B cell (primary cell): ENCODE measurements at regions not wholly inside any gene's neighbourhood (a gene's known extent, or its start where the extent isn't known, plus 50 kb on each side); places are given as distances from the start of the nearest gene placed in this dataset.

Experiments used
- ATAC-seq: fragments of 200-7000 bp; cut with Tn5 transposase; one replicate; pipeline ENCODE4 v1.10.0; 2021; ENCODE audit warnings: low read depth, mild to moderate bottlenecking, moderate number of reproducible peaks, moderate library complexity
- CTCF ChIA-PET: fragments of 350-600 bp; sonication (Branson Sonifier 250); formaldehyde crosslinking; loops from one replicate; lab custom pipeline; 2021; ENCODE audit warnings: antibody characterized with exemption, inconsistent platforms; lab: Charles Lee
- POLR2A ChIA-PET: fragments of 350-600 bp; sonication (Branson Sonifier 250); formaldehyde crosslinking; loops from one replicate; lab custom pipeline; 2021; ENCODE audit warnings: antibody characterized with exemption; lab: Charles Lee
- DNase-seq: peaks from one replicate; pipeline ENCODE4 v3.0.0; 2013
- H2AFZ ChIP-seq: 2 replicates; pipeline ENCODE4 v1.6.1; 2012; ENCODE audit warnings: mild to moderate bottlenecking, low read depth, low read length; ENCODE audit not compliant: insufficient read depth, poor library complexity, severe bottlenecking
- H3K27ac ChIP-seq, 2 donors: 1 replicate in 1 of 2; 2 replicates in 1 of 2; pipeline ENCODE4 v1.5.1; 2012 to 2013; ENCODE audit warnings: low read length in 2 of 2, mild to moderate bottlenecking in 2 of 2, moderate library complexity in 1 of 2
- H3K27me3 ChIP-seq, 4 experiments: fragments of 200-600 bp in 1 of 4; sonication (generic) in 1 of 4; replicated peaks in 1 of 4; 1 replicate in 2 of 4; 2 replicates in 2 of 4; pipeline versions ENCODE4 v1.6.1 to v1.7.0; 2013 to 2016; ENCODE audit warnings: low read length in 3 of 4, mild to moderate bottlenecking in 2 of 4, mixed read lengths in 1 of 4, moderate library complexity in 1 of 4; ENCODE audit not compliant: insufficient read depth in 4 of 4, control insufficient read depth in 3 of 4; ENCODE audit errors: control extremely low read depth in 1 of 4
- H3K36me3 ChIP-seq, 2 experiments: replicated peaks in 1 of 2; 1 replicate in 1 of 2; 2 replicates in 1 of 2; pipeline versions ENCODE4 v1.6.1 to v1.7.1; 2013; ENCODE audit warnings: low read length in 1 of 2; ENCODE audit not compliant: insufficient read depth in 2 of 2, control insufficient read depth in 1 of 2; ENCODE audit errors: control extremely low read depth in 1 of 2, extremely low read depth in 1 of 2
- H3K4me1 ChIP-seq, 2 donors: fragments of 200-600 bp in 1 of 2; sonication (generic) in 1 of 2; 1 replicate in 1 of 2; 2 replicates in 1 of 2; pipeline versions ENCODE4 v1.5.1 to v1.6.1; 2013 to 2017; ENCODE audit warnings: low read length in 2 of 2; ENCODE audit not compliant: control insufficient read depth in 2 of 2, insufficient read depth in 2 of 2
- H3K4me2 ChIP-seq: replicated peaks from 2 replicates; pipeline ENCODE3; 2012; ENCODE audit warnings: mild to moderate bottlenecking, low read depth, low read length; ENCODE audit not compliant: poor library complexity, severe bottlenecking
- H3K4me3 ChIP-seq, 5 experiments: fragments of 200-600 bp in 1 of 5; sonication (generic) in 1 of 5; 1 replicate in 3 of 5; 2 replicates in 2 of 5; pipeline versions ENCODE4 v1.5.1 to v1.7.0; 2011 to 2016; ENCODE audit warnings: low read length in 4 of 5, mild to moderate bottlenecking in 4 of 5, low read depth in 2 of 5, control low read depth in 1 of 5, moderate library complexity in 1 of 5; ENCODE audit not compliant: insufficient read depth in 1 of 5; ENCODE audit errors: control extremely low read depth in 1 of 5, extremely low read depth in 1 of 5
- H3K79me2 ChIP-seq: fragments of 200-600 bp; sonication (generic); one replicate; pipeline ENCODE4 v1.6.0; 2016; ENCODE audit warnings: low read length; ENCODE audit not compliant: control insufficient read depth, insufficient read depth
- H3K9ac ChIP-seq: fragments of 200-600 bp; sonication (generic); 2 replicates; pipeline ENCODE4 v1.6.1; 2017; ENCODE audit warnings: mild to moderate bottlenecking, low read length, moderate library complexity
- H3K9me3 ChIP-seq, 3 donors: one replicate each; pipeline versions ENCODE4 v1.6.1 to v1.7.1; 2013; ENCODE audit warnings: low read length in 2 of 3; ENCODE audit not compliant: control insufficient read depth in 2 of 3, insufficient read depth in 1 of 3; ENCODE audit errors: control extremely low read depth in 1 of 3
- H4K20me1 ChIP-seq: 2 replicates; pipeline ENCODE4 v1.6.0; 2012; ENCODE audit warnings: mild to moderate bottlenecking, low read length; ENCODE audit not compliant: insufficient read depth, control insufficient read depth, poor library complexity, severe bottlenecking
- H3K27ac Mint-ChIP-seq: one replicate; pipeline ENCODE4 v1.8.0; 2021; ENCODE audit warnings: mixed read lengths
- H3K27me3 Mint-ChIP-seq: one replicate; pipeline ENCODE4 v1.8.0; 2021; ENCODE audit warnings: mixed read lengths
- H3K4me1 Mint-ChIP-seq: one replicate; pipeline ENCODE4 v1.8.0; 2021; ENCODE audit warnings: mixed read lengths
- H3K4me3 Mint-ChIP-seq: one replicate; pipeline ENCODE4 v1.8.0; 2021; ENCODE audit warnings: mixed read lengths
- H3K9me3 Mint-ChIP-seq: one replicate; pipeline ENCODE4 v1.8.0; 2022; ENCODE audit warnings: mixed read lengths; ENCODE audit not compliant: insufficient read depth
- CTCF ChIP-seq: fragments of 200-600 bp; IDR thresholded peaks from one replicate; pipeline ENCODE4 v1.8.0; 2022; ENCODE audit warnings: antibody characterized with exemption, mild to moderate bottlenecking
- EZH2 ChIP-seq: IDR thresholded peaks from 2 replicates; pipeline ENCODE4 v1.6.1; 2012; ENCODE audit warnings: borderline replicate concordance, low read depth, mild to moderate bottlenecking, moderate library complexity, low read length; ENCODE audit not compliant: insufficient read depth, poor library complexity, severe bottlenecking
- WGBS: methylation state at CpG from one replicate; pipeline ENCODE4 v1.1.5; 2013; ENCODE audit warnings: missing lambda C conversion rate; ENCODE audit not compliant: insufficient coverage; 5-methylcytosine and 5-hydroxymethylcytosine counted together
- intact Hi-C: fragments of 100-400 bp; cut with micrococcal nuclease; formaldehyde crosslinking; loops from one replicate; pipeline ENCODE4 v1.10.0; 2022

- no peak for ATAC-seq
These were observed 353.7 kb downstream of the ADGRL2 start for GRCh38 chr1:82154219-82154970.

GRCh38 chr1:82153752-82154151 lies 353.0 kb downstream of the ADGRL2 start:
- Mint-ChIP-seq H3K27ac (no peak overlapping the region), H3K4me1 (no peaks in the 10 kb centered on the region), H3K9me3 (no peaks in the 10 kb centered on the region), H3K4me3 (no peak overlapping the region), H3K27me3 (no peaks in the 10 kb centered on the region)
- TF ChIP-seq EZH2 (no peak), CTCF (no peak)
- H3K9ac ChIP-seq: no peak overlapping the region
- H3K4me1 ChIP-seq: no peaks in the 10 kb centered on the region
- H3K27ac ChIP-seq: no peak overlapping the region
- H3K4me3 ChIP-seq: no peak overlapping the region
- DNase-seq (no peak), ATAC-seq (no peak)
- CTCF ChIA-PET: no interaction called here
- H3K27me3 ChIP-seq: no peaks in the 10 kb centered on the region
- intact Hi-C loops: no loop called here
- no peaks in the 10 kb centered on the region for H4K20me1 ChIP-seq
- POLR2A ChIA-PET: no interaction called here
- no peak overlapping the region for H3K4me2 ChIP-seq
- no peaks in the 10 kb centered on the region for H3K9me3 ChIP-seq
- H3K36me3 ChIP-seq: no peaks in the 10 kb centered on the region
- H3K79me2 ChIP-seq: no peaks in the 10 kb centered on the region
- H2AFZ ChIP-seq: no peak overlapping the region

More at GRCh38 chr1:82154219-82154970, 353.7 kb downstream of the ADGRL2 start:
- H3K9me3 Mint-ChIP-seq: no peaks in the 10 kb centered on the region
- TF ChIP-seq CTCF: no peak
- TF ChIP-seq EZH2: no peak
- no peak overlapping the region for H3K27ac Mint-ChIP-seq
- H3K4me2 ChIP-seq: no peak overlapping the region
- no peak for DNase-seq
- WGBS: 100% methylated on average over 1 of the region's 4 CpGs
- no peaks in the 10 kb centered on the region for H3K4me1 ChIP-seq
- H3K4me3 Mint-ChIP-seq: no peak overlapping the region
- H3K27ac ChIP-seq: no peak overlapping the region
- H3K9ac ChIP-seq: no peak overlapping the region
- no peaks in the 10 kb centered on the region for H3K9me3 ChIP-seq
- H2AFZ ChIP-seq: no peak overlapping the region
- no peak overlapping the region for H3K4me3 ChIP-seq
- no peaks in the 10 kb centered on the region for H3K4me1 Mint-ChIP-seq
- ChIA-PET CTCF (no interaction called here), POLR2A (no interaction called here)
- no peaks in the 10 kb centered on the region for H3K27me3 Mint-ChIP-seq
- no peaks in the 10 kb centered on the region for H3K27me3 ChIP-seq
- H4K20me1 ChIP-seq: no peaks in the 10 kb centered on the region
- no peaks in the 10 kb centered on the region for H3K79me2 ChIP-seq
- H3K36me3 ChIP-seq: no peaks in the 10 kb centered on the region
- intact Hi-C loops: no loop called here
